Retinal pigment epithelial cell (primary cell): ENCODE measurements at regions not wholly inside any gene's neighbourhood (a gene's known extent, or its start where the extent isn't known, plus 50 kb on each side); places are given as distances from the start of the nearest gene placed in this dataset.

Experiments
- DNase-seq: peaks from one replicate; pipeline ENCODE4 v3.0.0-alpha.2; 2010; ENCODE audit warnings: low read depth
- H3K4me3 ChIP-seq: 2 replicates; pipeline ENCODE4 v1.5.1; 2011; ENCODE audit warnings: mild to moderate bottlenecking, low read length, control low read depth, moderate library complexity
- CTCF ChIP-seq: conservative IDR thresholded peaks from 2 replicates; pipeline ENCODE4 v1.5.1; 2011; ENCODE audit warnings: low read depth, low read length, control low read depth, inconsistent platforms

DNA sequence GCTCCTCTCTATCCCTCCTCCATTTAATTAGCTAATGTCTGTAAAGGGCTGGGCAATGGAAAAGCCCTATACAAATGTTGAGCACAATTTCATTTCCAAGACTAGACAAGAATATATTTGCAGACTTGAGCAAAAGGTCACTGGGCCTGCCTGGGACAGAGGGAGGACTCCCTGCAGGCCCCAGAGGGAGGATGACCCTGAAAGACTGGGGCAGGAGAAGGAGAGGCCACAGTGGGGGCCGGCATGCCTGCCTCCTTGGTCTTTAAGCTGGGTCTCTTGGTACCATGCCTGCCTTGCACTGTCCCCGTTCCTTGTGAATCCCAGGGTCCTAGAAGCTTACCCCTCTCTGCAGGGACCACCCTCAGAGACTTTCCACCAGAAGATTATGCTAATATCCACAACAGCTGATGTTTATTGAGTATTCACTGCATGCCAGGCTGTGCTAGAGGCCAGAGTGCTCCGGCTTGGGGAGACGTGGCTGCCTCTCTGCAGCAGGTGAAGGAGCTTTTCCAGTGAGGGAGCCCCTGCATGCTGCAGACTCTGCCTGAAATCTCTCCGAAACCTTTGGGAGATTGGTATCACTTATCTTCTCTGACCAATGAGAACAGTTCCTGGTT, 72.7 kb upstream of the HSPA9 start:
- no peak for TF ChIP-seq CTCF
- no peak for DNase-seq
- H3K4me3 ChIP-seq, result no peak overlapping the region

DNA sequence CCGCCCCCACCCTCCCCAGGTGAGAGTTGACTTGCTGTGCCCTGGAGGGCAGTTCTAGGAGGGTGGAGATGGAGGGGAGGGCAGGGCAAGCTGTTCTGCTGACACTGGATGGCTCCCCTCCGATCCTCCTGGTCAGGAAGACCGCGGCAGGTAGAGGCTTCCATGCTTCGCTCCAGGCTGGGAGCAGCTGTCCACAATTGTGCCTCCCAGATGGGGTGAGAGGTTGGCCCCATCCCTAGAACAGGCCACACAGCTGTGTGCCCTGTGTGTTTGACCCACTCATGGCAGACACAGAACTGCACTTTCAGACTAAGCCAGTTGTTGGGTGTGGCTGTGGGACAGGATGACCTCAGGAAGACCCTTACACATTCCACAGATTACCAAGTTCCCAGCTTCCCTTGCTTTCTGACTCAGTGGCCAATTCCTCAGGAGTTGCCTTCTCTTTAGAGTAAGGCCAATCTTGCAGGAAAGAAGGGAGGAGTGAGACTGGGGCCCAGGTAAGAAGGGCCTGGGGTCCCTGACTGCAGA, 72.1 kb upstream of the HSPA9 start:
- TF ChIP-seq CTCF, result no peak
- no peak for DNase-seq
- H3K4me3 ChIP-seq, result no peak overlapping the region

DNA sequence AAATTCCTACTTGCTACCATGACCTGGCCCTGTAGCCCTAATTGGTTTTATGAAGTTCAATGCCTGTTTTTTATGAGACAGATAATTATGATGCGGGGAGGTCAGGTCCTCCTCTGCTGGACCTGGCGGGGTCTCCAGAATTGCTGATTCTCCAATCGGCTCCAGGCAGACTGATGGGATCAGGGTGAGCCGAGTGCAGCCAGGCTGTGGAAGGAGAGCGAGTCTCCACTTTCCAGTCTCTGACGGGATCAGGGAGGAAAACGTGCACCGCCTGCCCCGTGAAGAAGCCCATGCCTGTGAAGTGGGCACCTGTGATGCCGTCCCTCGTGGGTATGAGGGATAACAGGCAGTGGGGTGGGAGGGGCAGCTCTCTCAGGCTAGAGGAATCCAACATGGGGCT, 71.5 kb upstream of the HSPA9 start:
- no peak overlapping the region for H3K4me3 ChIP-seq
- TF ChIP-seq CTCF, result no peak
- no peak for DNase-seq

- H3K4me3 ChIP-seq, result no peak overlapping the region
- no peak for TF ChIP-seq CTCF
- DNase-seq, result no peak
Observed at GRCh38 chr5:138645778-138646575, 70.8 kb upstream of the HSPA9 start.

DNA sequence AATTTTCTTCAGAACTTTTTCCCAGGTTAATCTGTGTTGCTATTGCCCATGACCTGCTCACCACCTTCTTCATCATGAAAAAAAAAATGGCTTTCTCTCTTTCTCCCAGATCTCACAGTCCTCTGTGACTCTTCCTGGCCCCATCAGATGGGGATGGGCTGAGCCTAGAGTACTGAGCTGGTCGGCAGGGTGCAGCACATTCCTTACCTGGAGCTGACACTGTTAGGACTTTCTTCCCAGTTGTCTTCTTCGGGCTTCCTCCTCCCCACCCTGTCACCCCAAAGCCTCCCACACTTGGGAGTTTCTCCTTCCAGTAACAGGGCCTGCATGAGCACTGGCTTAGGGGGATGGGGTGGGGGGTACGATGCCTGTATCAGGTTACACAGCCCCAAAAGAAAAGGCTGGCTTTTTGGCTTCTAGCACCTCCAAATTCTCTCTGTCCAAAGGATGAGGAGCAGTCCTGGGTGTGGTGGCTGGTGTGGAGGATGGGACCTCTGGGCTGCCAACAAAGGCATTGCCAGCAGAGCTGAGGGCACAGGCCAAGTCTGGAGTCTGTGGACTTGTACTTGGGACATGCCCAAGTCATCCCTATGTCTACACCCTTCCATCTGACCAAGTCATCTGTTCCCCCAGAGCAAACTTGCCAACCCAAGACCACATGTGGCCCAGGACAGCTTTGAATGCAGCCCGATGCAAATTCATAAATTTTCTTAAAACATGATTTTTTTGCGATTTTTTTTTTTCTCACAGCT, 68.0 kb upstream of the HSPA9 start:
- no peak overlapping the region for H3K4me3 ChIP-seq
- DNase-seq, result no peak
- TF ChIP-seq CTCF, result no peak

- H3K4me3 ChIP-seq, result no peak overlapping the region
- no peak for DNase-seq
- TF ChIP-seq CTCF, result peak; percentile 86
Observed at GRCh38 chr5:138641547-138642298, 66.5 kb upstream of the HSPA9 start.
